GOT3 (cell line): ENCODE measurements at regions not wholly inside any gene's neighbourhood (a gene's known extent, or its start where the extent isn't known, plus 50 kb on each side); places are given as distances from the start of the nearest gene placed in this dataset.

Experiments
- DNase-seq: peaks from one replicate; lab custom pipeline; 2025; ENCODE audit warnings: mixed read lengths; lab: John Stamatoyannopoulos, UW

GRCh38 chr16:65548470-65548869, 426.6 kb upstream of the CDH11 start:
- DNase-seq, result no peak

DNA sequence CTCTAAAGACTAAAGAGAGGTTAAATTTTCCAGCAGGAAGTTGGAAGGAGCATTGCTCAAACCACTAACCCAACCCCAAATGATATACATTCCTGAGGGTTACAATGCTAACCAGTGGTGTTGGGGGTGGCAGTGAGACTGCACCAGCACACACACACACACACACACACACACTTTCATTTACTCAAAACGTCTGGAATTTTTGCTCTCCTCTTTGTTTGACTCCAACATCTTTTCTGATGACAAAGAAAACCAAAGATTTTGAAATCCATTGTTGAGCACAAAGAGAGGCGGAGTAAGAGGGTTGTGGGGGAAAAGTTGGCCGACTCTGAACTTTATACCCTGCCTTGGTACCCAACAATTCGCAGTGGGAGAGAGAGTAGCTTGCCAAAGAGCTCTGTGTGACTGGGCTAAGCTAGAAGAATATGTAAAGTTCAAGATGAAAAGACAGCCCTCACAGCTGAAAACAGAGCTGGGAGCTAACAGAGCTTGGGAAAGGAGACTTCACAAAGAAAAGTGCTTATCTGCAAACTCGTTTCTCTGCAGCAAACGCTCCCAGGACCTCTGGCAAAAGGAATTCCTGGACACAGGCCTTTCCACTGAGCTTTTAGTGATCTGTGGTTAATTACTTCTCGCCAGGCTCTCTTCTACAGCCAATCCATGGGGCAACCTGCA, 426.0 kb upstream of the CDH11 start:
- DNase-seq, result peak; percentile 9

DNA sequence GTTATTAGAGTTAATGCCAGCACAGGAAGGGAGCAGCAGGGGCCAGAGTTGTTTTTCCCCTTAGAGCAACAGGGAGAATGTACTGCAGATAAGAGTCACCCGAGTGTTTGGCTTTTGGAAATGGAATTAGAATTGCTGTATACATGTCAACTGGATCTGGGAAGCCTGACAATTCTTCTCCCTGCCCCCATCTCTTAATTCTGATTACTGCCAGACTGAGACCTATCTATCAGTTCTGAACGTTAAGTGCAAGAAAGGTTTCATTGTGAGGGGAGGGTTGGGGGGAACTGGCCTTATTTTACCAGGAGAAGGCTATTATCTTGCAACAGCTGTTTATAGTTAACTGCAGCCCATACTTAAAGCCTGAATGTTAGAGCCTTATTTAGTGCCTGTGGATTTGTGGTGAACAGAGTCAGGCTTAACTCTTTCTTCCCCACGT, 424.5 kb upstream of the CDH11 start:
- DNase-seq, result no peak

DNA sequence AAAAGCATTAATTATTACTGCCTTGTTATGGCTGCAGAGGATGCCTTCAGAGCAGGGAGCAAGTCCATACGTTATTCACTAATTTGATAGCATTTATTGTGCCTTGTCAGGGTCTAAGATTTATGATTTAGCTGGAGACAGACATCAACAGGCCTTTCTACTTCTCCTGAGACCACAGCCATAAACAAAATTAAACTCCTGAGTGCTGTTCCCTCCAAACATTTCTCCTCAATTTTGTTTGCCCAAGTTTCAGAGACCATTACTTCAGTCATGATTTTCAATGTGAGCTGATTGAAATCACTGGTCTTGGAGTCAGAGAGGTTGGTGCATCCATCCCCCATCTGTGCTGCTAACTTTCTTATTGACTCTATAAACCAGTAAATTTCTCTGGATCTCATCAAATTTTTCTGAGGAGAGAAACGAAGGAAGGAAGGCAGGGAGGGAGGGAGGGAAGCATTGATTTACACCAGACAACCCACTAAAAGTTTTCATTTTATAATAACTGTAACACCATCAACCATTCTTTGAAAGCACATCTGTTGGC, 423.6 kb upstream of the CDH11 start:
- DNase-seq, result no peak

GRCh38 chr16:65543781-65544740, 422.2 kb upstream of the CDH11 start:
- DNase-seq, result no peak

DNA sequence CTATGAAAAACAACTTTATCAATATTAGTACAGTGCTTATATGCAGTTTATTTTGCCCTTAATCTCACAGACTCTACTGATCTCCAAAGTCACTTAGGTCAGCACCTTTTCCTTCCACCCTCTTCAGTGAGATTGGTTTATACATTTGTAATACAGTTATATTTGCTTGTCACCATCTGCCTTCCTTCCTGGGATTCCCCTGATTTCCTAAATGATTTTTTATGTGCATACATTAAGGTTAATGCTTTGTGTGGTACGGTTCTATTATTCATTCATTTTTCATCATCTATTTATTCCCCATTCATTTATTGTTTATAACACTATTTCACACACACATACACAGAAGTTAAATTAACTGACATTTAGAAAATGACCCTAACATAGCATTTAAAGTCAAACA, 419.8 kb upstream of the CDH11 start:
- no peak for DNase-seq

- no peak for DNase-seq
Measured at GRCh38 chr16:65540901-65541300, 419.0 kb upstream of the CDH11 start.

DNA sequence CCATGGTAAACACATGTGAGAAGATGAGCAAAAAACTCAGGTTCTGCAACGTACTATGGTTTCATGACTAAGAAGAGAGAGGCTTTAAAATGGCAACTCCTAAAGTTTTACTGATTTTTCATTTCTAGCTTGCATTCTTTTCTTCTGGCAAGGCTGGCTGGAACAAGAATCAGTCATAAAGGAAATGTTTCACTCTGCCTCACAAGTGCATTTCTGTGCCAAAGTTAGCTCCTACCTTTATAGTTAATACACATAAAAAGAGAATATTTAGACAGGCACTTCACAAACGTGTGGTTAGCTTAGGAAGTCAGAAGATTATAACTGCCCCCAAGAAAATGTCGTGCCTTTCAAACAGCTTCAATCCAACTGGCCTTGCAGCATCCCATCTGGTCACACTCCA, 417.1 kb upstream of the CDH11 start:
- DNase-seq, result no peak

- DNase-seq, result no peak
Measured at GRCh38 chr16:65537336-65537735, 415.5 kb upstream of the CDH11 start.

GRCh38 chr16:65534121-65534528, 412.3 kb upstream of the CDH11 start:
- no peak for DNase-seq

DNA sequence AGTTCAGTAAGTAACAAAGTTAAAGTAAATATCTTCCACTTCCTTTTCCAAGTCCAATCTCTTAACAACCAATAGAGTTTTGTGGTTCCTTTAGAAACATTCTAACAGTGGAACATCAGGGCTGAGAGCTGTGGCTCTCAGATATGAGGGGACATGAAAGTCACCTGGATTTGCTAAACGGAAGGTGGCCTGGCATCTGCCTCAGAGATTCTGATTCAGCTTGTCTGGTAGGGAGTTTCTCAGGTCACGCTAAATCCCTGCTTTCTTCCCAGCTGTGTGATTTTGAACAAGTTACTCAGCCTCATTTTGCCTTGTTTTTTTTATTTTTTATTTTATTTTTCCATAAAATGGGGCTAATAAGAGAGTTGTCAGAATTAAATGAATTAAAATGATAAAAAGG, 411.0 kb upstream of the CDH11 start:
- DNase-seq, result no peak

- DNase-seq, result no peak
Measured at GRCh38 chr16:65532258-65532657, 410.4 kb upstream of the CDH11 start.

- no peak for DNase-seq
Measured at GRCh38 chr16:65531475-65531874, 409.6 kb upstream of the CDH11 start.

GRCh38 chr16:65525707-65526106, 403.8 kb upstream of the CDH11 start:
- no peak for DNase-seq

DNA sequence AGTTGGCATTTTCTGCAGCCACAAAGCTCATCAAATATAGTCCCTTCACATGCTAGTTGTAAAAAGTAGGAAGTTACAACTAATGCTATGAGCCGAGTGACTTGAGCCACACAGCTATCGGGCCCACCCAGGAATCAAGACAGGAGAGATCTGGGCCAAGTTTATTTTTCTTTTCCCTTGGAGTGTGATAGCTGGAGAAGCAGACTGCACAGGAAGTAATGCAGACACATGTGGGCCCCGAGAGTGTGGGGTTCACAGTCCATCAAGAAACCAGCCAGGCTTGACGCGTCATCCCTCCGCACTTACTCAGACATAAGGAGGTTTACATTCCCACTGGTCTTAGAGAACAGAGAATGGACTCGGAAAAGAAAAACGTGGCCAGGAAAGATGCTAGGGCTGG, 403.1 kb upstream of the CDH11 start:
- DNase-seq, result no peak

DNA sequence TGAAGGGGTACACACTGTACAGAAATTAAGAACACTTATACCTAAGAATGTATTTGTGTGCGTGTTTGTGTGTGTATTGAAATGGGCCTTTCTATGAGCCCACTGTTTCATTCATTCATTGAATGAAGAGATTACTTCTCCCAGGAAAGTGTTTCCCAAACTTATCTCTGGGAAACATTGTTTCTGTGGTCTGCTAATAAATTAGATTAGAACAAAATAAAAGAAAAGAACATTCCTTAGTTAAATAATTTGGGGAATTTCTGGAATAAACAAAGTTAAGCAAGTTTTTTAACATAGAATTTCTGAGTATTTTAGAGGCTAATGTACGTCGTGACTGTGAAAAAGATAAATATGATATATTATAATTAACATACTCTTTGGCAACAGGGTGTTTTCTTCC, 402.4 kb upstream of the CDH11 start:
- no peak for DNase-seq

DNA sequence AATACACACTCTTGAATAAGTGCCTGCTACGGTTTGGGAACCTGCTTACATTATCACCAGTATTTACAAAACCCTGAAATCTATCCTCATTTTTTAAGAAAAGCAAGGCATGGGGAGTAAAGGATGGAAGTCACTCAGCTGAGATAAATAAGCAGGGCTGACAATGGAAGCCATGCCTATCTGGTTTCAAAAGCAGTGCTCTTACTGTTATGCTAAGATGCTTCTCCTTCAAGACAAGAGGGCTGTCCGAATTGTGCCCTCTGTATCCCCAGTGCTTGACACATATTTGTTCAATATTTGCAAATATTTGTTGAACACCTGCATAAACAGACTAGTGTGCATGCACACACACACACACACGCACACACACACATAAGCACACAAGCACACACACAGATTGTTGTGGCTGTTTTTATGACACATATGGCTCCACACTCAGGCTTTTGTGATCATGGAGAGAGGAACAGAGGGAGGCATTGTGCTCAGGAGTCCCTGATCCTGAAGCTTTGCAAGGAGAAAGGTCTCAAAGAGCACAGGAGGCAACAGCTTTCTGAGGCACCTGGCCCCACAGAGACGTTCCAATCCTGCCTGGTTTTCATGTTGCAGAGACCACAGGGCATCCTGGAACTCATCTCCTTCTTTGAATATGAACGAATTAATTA, 401.6 kb upstream of the CDH11 start:
- DNase-seq, result no peak

- no peak for DNase-seq
Measured at GRCh38 chr16:65522412-65522811, 400.5 kb upstream of the CDH11 start.

DNA sequence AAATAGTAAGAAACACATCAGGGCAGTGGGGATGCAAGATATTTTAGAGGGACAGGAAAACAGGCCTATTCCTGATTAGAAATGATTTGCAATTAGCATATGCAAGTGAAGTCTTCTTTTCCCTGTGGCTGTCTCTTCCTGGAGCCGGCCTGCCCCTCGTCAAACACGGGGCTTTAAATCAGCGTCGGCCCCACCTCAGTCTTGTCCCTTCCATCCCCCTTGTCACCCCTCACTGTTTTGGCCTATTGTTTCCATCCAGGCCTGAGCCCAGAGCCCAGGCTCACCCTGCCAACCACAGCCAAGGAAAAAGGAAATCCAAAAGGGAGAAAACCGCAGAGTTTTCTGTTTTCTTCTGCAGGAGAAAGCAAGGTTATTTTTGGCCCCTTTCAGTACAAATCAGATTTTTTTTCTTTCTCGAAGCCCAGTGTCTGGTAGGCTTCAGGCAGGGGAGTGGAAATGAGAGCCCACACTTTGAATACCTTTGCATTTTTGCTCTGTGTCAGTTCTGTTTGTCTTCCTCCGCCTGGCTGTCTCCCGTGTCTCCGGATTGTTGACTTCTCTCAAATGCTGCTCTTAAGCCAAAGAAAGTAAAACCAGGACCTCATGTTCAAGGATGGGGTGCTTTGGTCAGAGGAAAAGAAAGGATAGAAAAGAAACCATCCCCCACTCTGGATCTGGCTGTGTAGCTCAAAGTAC, 399.9 kb upstream of the CDH11 start:
- DNase-seq, result no peak

GRCh38 chr16:65519402-65519801, 397.5 kb upstream of the CDH11 start:
- no peak for DNase-seq

DNA sequence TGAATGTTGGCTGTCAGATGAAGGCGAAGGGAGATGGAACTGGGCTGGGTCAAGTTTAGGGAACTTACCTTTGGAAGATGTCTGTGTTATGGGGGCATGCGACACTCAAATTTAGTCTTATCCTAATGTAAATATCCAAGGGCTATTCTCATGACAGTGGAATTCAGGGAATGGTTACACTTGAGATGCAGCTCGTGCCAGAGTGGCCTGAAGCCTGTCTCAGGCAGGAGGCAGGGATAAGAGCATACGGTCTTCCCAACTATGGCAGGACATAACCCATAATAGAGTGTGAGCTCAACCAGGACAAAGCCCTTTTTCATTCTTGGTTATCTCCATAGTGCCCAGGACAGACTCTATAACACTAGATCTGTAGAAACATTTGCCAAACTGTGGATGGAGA, 393.3 kb upstream of the CDH11 start:
- no peak for DNase-seq

DNA sequence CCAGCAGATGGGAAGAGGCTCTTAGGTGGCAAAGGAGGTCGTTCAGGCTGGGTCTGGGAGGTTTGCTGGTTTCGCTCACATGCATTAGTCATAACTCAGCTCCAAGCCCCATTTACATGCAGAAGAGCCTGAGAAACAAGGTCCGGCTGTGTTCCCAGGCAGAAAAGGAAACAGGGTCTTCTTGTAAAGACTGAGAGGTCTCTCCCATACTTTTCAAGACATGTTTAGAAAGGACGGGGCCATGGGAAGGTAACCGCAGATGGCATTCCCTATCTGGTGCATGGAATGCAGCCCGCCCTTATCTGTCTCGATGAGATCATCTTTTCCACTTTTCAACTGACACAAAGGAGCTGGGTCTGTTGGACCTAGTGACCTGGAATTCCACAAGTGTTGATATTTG, 389.0 kb upstream of the CDH11 start:
- no peak for DNase-seq
